Muscle layer of duodenum (tissue), 2 donors: ENCODE measurements at regions not wholly inside any gene's neighbourhood (a gene's known extent, or its start where the extent isn't known, plus 50 kb on each side); places are given as distances from the start of the nearest gene placed in this dataset.

Experiments used
- H3K27ac ChIP-seq: one replicate; pipeline ENCODE4 v1.7.0; 2013; ENCODE audit warnings: mild to moderate bottlenecking, low read length
- H3K27me3 ChIP-seq: one replicate; pipeline ENCODE4 v1.7.0; 2013; ENCODE audit warnings: low read depth, mild to moderate bottlenecking, control low read depth, low read length
- H3K36me3 ChIP-seq, 2 donors: one replicate each; pipeline ENCODE4 v1.7.0; 2013; ENCODE audit warnings: low read length in 2 of 2, control low read depth in 1 of 2, mild to moderate bottlenecking in 1 of 2; ENCODE audit not compliant: insufficient read depth in 2 of 2, control insufficient read depth in 1 of 2
- H3K4me1 ChIP-seq, 2 donors: one replicate each; pipeline ENCODE4 v1.7.0; 2013; ENCODE audit warnings: low read length in 2 of 2, mild to moderate bottlenecking in 2 of 2, control low read depth in 1 of 2, moderate library complexity in 1 of 2; ENCODE audit not compliant: insufficient read depth in 2 of 2, control insufficient read depth in 1 of 2
- H3K4me3 ChIP-seq, 2 donors: one replicate each; pipeline ENCODE4 v1.7.0; 2013; ENCODE audit warnings: low read length in 2 of 2, low read depth in 1 of 2, mild to moderate bottlenecking in 1 of 2
- H3K9me3 ChIP-seq, 2 donors: one replicate each; pipeline ENCODE4 v1.7.0; 2013; ENCODE audit warnings: low read length in 2 of 2, control low read depth in 1 of 2, mild to moderate bottlenecking in 1 of 2; ENCODE audit not compliant: control insufficient read depth in 1 of 2
- donor health status: healthy.

- H3K9me3 ChIP-seq, result no peaks in the 10 kb centered on the region
- no peak overlapping the region for H3K27ac ChIP-seq
- no peaks in the 10 kb centered on the region for H3K27me3 ChIP-seq
Measured at GRCh38 chr1:60598041-60598910, 484.1 kb upstream of the NFIA start.

GRCh38 chr1:60596791-60597750, 485.3 kb upstream of the NFIA start:
- H3K27ac ChIP-seq, result no peak overlapping the region
- no peaks in the 10 kb centered on the region for H3K9me3 ChIP-seq
- H3K4me1 ChIP-seq, result no peaks in the 10 kb centered on the region
- H3K36me3 ChIP-seq, result no peaks in the 10 kb centered on the region
- H3K27me3 ChIP-seq, result no peaks in the 10 kb centered on the region
- no peak overlapping the region for H3K4me3 ChIP-seq

More at GRCh38 chr1:60598041-60598910, 484.1 kb upstream of the NFIA start:
- Histone ChIP-seq H3K4me3 (no peak overlapping the region), H3K4me1 (no peaks in the 10 kb centered on the region), H3K36me3 (no peaks in the 10 kb centered on the region)

GRCh38 chr1:60591583-60591982, 490.8 kb upstream of the NFIA start:
- H3K36me3 ChIP-seq, result no peaks in the 10 kb centered on the region
- no peaks in the 10 kb centered on the region for H3K9me3 ChIP-seq
- H3K27ac ChIP-seq, result no peak overlapping the region
- no peaks in the 10 kb centered on the region for H3K4me1 ChIP-seq
- no peak overlapping the region for H3K4me3 ChIP-seq
- H3K27me3 ChIP-seq, result no peaks in the 10 kb centered on the region

GRCh38 chr1:60589916-60590315, 492.4 kb upstream of the NFIA start:
- no peaks in the 10 kb centered on the region for H3K36me3 ChIP-seq
- no peaks in the 10 kb centered on the region for H3K4me1 ChIP-seq
- H3K4me3 ChIP-seq, result no peak overlapping the region
- no peaks in the 10 kb centered on the region for H3K9me3 ChIP-seq
- no peak overlapping the region for H3K27ac ChIP-seq
- H3K27me3 ChIP-seq, result no peaks in the 10 kb centered on the region

- H3K27me3 ChIP-seq, result no peaks in the 10 kb centered on the region
Measured at GRCh38 chr1:60589046-60589748, 493.2 kb upstream of the NFIA start.

GRCh38 chr1:60584371-60584770, 498.0 kb upstream of the NFIA start:
- Histone ChIP-seq H3K27ac (no peak overlapping the region), H3K4me3 (no peak overlapping the region), H3K9me3 (no peaks in the 10 kb centered on the region), H3K36me3 (no peaks in the 10 kb centered on the region), H3K27me3 (no peaks in the 10 kb centered on the region), H3K4me1 (no peaks in the 10 kb centered on the region)

More at GRCh38 chr1:60589046-60589748, 493.2 kb upstream of the NFIA start:
- Histone ChIP-seq H3K9me3 (no peaks in the 10 kb centered on the region), H3K4me3 (no peak overlapping the region), H3K36me3 (no peaks in the 10 kb centered on the region), H3K27ac (no peak overlapping the region), H3K4me1 (no peaks in the 10 kb centered on the region)

GRCh38 chr1:60583696-60584095, 498.7 kb upstream of the NFIA start:
- Histone ChIP-seq H3K4me1 (no peaks in the 10 kb centered on the region), H3K4me3 (no peak overlapping the region), H3K36me3 (no peaks in the 10 kb centered on the region), H3K27ac (no peak overlapping the region), H3K9me3 (no peaks in the 10 kb centered on the region), H3K27me3 (no peaks in the 10 kb centered on the region)

- Histone ChIP-seq H3K27ac (no peak overlapping the region), H3K4me3 (no peak overlapping the region), H3K36me3 (no peaks in the 10 kb centered on the region), H3K27me3 (no peaks in the 10 kb centered on the region), H3K4me1 (no peaks in the 10 kb centered on the region), H3K9me3 (no peaks in the 10 kb centered on the region)
Measured at GRCh38 chr1:60581455-60582220, 500.7 kb upstream of the NFIA start.

- no peaks in the 10 kb centered on the region for H3K27me3 ChIP-seq
- H3K9me3 ChIP-seq, result no peaks in the 10 kb centered on the region
- no peak overlapping the region for H3K27ac ChIP-seq
- H3K4me1 ChIP-seq, result no peaks in the 10 kb centered on the region
- no peak overlapping the region for H3K4me3 ChIP-seq
- no peaks in the 10 kb centered on the region for H3K36me3 ChIP-seq
Measured at GRCh38 chr1:60577029-60577428, 503.5 kb upstream of the C1orf87 start.

- H3K36me3 ChIP-seq, result no peaks in the 10 kb centered on the region
- no peak overlapping the region for H3K4me3 ChIP-seq
- no peak overlapping the region for H3K27ac ChIP-seq
- H3K4me1 ChIP-seq, result no peaks in the 10 kb centered on the region
- H3K9me3 ChIP-seq, result no peaks in the 10 kb centered on the region
- no peaks in the 10 kb centered on the region for H3K27me3 ChIP-seq
Measured at GRCh38 chr1:60575326-60575977, 501.9 kb upstream of the C1orf87 start.
